ENCODE measurements at regions not wholly inside any gene's neighbourhood (a gene's known extent, or its start where the extent isn't known, plus 50 kb on each side); places are given as distances from the start of the nearest gene placed in this dataset.

GRCh38 chr1:4444086-4444485, 210.3 kb upstream of the AJAP1 start:
- TF ChIP-seq YY1 (IDR thresholded peaks at IDR 0.05; ENCODE audit: insufficient read depth, insufficient read length) = no peak
- TF ChIP-seq ZNF274 (IDR thresholded peaks at IDR 0.05; ENCODE audit: low read depth, low read length) = no peak

Data from NT2/D1 (cell line).